ENCODE measurements at regions not wholly inside any gene's neighbourhood (a gene's known extent, or its start where the extent isn't known, plus 50 kb on each side); places are given as distances from the start of the nearest gene placed in this dataset.

DNA sequence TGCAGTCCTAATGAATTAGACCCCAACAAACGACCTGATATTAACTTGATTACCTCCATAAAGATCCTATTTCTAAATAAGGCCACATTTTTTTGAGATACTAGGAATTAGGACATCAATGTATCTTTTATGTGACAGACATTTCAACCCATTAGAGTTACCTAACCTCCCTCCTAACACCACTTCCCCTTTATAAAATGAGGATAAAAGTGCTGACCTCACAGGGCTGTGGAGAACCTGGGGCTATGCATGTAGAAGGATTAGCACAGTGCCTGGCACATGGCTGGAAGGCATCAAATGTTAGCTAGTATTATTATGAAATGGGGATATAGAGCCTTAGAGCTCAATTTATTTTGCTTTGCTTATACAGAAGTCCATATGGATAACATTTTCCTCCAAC is 53.5 kb upstream of the LRRN1 start:
- ATAC-seq (no peak), DNase-seq (ENCODE audit: low spot score) (no peak)

DNA sequence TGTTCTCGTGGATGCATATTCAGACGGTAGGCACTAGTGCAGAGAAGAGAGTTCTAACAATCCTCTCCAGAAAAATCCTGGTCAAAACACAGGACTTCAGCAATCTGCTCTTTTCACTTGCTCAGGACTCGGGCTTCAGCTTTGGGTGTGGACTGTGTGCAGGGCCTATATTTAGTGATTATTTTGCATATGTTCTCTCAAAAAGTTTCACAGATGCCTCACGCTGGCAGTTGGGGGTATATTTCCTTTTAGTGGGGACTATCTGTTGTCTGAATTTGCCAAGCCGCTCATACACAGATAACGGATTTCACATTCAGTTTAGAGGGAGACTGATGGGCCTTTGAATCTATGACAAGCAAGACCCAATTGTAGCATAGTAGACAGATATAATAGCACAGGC is 54.4 kb upstream of the LRRN1 start:
- ATAC-seq (no peak), DNase-seq (ENCODE audit: low spot score) (no peak)

DNA sequence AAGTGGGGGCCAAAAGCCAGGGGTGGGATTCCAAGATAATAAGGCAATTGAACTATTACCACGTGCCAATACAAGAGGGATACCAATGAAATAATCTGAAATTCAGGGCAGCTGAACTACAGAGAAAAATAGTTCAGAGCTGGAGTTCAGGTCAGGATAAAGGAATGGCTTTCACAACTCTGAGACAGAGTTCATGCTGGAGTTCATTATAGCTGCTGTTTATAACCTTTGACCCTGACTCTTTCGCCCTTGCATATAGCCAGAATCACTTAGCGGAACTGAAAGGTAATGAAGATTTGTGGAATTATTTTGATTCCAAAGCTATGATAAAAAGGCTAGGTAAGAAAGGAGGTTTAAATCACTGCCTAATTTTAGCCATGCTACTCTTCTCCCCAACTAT is 55.5 kb upstream of the LRRN1 start:
- peak; percentile 89 for ATAC-seq
- DNase-seq (ENCODE audit: low spot score), result no peak

DNA sequence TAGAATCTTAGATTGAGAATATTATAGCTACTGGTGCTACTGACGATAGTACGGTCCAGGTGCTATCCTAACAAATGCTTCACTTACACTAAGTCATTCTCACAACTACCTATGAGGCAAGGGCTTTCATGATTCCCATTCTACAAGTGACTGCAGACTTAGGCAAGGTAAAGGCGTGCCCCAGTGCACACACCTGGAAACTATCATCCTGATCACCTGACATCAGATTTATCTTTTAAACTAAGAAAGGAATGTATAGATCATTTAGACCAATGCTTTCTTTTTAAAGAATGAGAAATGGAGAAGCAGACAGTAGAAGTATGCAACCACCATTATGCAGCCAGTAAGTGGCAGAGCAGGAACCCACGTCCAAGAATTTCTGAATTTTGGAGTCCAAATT is 59.2 kb upstream of the LRRN1 start:
- no peak for ATAC-seq
- no peak for DNase-seq (ENCODE audit: low spot score)

DNA sequence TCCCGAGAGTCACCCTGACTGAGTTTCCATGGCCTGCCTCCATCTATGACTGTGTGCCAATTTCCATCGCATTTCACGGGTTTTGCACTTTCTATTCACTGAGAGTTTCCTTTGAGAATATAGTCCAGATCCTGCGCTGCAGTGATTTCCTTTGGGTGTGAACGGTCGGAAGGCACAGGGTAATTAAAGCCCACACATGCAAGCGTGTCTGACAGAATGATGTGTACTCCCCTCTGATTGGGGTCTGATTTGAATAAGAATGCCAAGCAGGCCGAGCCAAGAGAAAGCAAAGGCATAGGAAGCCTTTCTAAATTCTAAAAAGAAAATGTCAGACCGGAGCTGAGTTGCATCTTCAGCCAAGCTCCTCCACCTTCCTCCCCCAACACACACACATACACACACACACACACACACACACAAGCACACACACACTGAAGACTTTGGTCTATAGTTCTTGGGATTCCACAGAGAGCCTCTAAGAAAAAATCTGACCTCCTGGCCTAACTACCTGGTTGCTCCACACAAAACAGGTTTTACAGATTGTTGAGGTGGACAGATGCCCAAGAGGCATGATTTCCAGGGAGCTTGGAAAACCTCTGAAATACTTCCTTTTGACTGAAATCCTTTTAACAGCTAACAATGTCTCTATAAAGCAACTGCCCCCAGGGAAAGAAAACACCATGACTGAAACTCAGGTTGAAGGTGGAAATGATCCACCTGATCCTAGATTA is 59.7 kb upstream of the LRRN1 start:
- DNase-seq (ENCODE audit: low spot score), result no peak
- no peak for ATAC-seq

DNA sequence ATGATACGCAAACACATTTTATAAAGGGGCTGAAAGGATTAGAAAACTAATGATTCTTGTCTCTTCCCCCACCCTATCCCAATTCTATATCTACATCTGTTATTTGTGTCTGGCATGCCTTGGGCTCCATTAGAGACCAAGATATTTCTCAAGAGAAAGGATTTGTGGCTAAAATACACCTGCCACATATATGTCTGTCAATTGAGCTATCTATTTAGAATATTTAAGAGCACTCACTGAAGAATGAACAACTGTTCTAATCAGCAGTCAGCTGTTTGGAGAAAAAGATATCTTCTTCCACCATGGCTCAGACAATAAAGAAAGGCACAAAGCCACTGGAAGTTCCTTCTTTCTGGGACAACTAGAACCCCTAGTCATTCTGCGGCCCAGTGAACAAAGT is 61.7 kb upstream of the LRRN1 start:
- DNase-seq (ENCODE audit: low spot score), result no peak
- ATAC-seq, result no peak

DNA sequence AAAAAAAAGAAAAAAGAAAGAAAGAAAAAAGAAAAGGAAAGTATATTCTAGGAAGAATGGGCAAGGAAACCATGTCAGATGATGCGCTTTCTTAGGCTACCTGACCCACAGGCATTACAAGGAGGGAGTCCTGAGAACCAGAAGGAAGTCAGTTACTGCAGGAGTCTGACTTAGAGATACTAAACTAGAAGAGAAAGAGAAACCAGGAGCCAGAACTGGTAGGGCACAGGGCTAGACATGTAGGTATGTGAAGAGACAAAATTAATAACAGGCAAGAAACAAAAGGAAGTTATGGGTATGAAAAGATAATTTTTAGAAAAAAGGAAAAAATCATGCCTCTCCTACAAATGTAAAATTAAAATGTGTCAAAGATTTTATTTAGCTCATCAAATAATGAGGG is 63.3 kb upstream of the LRRN1 start:
- no peak for DNase-seq (ENCODE audit: low spot score)
- no peak for ATAC-seq

DNA sequence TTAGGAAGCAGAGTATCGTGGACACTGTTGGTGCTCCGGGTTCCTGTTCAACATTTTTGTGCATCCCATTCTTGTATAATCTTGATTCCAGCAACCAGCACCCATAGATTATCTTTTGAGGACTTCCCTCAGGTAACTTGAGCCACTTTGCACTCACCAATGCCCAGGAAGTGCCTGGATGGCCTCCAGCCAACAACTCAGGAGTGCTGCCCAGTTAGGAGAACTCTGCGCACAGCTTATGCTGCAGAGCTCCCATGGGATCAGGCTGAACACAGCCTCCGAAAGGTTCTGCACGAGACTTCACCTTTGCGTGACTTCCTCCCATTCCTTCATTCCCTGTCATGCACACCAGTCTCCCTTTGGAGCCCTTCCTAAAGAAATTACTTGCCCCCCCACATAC is 64.3 kb upstream of the LRRN1 start:
- ATAC-seq (no peak), DNase-seq (ENCODE audit: low spot score) (no peak)

DNA sequence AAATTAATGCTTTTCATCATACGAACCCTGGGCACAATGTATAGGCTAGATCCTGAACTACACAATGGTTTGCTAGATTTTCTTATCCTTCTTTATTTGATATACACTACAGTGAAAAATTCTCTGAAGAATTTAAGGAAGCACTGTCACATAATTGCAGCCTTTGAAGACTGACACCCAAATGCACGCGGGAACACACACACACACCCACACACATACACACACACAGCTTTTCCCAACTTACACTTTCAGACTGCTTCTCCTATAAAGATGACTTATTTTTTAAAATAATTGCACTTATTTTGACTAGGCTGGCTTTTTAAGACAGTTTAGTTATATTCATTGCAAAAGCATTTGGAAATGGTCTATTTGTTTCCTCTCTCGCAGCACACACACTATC is 70.0 kb upstream of the LRRN1 start:
- ATAC-seq (no peak), DNase-seq (ENCODE audit: low spot score) (no peak)

DNA sequence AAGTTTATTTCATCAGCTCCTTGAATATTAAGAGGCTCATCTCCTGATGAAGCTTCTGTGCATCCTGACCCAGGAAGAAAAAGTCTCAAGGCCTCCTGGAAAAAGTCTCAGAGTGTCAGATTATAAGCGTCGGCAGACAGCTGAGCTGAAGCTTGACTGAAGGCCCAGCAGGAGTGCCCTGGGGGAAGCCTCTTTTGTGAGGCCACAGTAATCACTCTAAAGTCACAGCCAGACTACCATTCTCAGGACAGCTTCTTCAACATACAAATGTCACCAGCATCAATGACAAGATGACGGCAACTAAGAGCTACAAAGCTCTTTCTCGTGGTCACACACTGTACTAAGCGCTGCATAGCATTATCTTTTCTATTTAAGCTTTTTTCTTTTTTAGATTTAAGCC is 72.7 kb upstream of the LRRN1 start:
- DNase-seq (ENCODE audit: low spot score) (no peak), ATAC-seq (no peak)

DNA sequence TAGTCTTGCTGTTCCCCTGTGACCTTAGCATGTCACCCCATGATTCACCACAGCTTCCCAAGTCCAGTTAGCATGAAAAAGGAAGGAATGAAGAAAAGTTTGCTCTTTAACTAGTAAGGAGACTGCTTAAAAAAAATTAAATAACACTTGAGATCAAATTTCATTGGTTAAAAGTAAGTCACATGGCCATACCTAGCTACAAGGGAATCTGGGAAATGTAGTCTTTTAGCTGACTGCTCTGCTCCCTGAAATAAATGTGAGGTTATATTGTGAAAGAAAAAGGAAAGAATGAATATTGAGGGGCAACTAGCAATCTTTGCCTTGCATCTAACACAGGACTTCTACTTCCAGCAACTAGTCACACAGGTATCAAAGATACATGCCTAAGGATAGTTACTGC is 84.7 kb upstream of the LRRN1 start:
- no peak for DNase-seq (ENCODE audit: low spot score)
- no peak for ATAC-seq

DNA sequence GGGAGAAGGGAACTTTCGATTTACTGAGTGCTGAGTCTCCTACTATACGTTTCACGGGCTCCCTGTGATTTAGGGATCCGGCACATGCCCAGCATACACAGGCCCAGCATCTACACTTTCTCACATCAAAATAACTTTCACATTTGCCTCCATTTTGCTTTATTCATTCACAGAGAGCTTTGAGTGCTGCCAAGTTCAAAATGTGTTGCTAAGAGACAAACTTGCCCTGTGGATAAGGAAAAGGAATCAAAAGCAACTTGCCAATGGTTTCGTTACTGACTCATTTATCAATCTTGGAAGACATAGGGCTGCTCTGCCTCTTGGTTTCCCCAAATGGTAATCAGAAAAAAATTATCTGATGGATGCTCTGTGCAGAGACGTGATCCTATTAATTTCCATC is 86.3 kb upstream of the LRRN1 start:
- ATAC-seq (no peak), DNase-seq (ENCODE audit: low spot score) (no peak)

DNA sequence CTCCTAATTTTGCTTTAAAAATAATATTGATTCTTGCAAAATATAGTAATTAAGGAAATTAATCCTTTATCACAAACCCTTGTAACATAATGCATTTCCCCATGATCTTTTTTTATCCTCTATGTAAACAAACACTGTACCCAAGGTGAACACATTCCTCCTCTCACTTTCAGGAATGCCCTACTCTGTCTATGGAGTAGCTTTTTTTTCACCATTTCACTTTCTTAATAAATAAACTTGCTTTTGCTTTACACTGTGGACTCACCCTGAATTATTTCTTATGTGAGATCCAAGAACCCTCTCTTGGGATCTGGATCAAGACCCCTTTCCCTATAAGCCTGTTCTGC is 90.5 kb upstream of the LRRN1 start:
- DNase-seq (ENCODE audit: low spot score), result no peak
- ATAC-seq, result no peak

DNA sequence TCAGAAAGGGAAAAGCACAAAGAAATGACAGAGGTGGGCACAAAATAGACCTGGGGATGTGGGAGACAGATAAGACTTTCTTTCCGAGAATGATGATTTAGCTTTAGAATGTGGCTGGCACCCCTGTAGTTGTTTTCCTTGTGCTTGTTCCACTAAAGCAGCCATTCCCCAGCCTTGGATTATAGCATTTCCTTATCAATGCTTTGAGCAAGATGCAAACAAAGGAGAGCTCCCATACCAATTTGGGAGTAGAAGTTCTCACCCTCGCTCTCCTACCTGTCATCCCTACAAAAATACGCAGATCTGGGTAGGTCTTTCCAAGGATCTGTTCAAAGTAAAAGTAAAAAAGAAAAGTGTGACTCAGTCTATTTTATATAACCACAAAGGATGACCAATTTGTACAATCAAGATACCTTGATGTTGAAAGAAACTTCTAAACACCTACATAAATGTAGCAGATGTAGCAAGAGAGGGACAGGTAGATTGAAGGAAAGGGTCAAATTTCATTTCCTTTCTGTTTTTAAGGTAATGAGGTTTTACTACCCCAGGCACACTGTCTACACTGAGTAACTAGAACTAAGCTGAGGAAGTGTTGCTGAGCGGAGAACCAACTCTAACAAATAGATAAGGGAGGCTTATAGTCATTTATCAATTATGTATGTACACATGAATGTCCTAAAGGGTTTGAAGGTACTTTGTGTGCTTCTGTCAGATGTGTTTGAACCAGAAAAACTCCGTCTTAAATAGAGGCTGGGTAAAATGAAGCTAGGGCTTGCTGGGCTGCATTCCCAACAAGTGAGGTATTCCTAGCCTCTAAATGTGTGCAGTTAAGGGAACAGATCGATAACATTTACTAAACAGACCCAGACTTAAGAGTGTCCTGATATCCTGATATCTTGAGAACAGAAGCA is 91.1 kb upstream of the LRRN1 start:
- no peak for ATAC-seq

DNA sequence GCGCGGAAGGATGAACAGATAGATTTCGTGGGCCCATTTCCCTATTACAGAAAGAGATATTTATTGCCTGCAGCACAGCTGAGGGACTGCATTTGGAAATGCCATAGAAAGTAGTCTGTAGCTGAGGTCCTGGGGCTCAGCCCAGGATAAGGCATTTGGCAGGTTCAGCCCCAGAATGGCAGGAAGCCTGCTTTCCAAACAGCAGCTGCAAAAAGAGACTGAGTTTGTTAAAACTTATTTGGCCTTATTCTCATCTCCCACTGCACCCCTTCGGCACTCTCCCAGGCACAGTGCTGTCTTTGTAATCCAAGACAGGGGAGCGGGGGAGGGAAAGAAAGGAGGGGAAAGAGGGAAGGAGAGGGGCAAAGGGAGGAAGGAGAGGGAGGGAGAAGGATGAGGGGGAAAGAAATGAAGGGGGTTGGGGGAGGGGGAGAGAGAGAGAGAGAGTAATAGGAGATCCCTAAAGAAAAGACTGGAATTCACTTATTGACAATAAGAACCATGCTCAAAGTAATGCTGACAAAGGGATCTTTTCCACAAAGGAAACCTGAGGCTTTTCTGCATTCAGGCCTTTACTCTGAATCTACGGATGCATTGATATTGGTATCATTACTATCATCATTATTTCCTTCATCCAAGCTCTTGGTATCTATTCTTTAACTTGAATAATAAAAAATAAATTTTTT is 94.0 kb upstream of the LRRN1 start:
- ATAC-seq, result no peak
- DNase-seq (ENCODE audit: low spot score), result no peak

More for the DNA sequence above, 91.1 kb upstream of the LRRN1 start:
- DNase-seq (ENCODE audit: low spot score), result no peak

DNA sequence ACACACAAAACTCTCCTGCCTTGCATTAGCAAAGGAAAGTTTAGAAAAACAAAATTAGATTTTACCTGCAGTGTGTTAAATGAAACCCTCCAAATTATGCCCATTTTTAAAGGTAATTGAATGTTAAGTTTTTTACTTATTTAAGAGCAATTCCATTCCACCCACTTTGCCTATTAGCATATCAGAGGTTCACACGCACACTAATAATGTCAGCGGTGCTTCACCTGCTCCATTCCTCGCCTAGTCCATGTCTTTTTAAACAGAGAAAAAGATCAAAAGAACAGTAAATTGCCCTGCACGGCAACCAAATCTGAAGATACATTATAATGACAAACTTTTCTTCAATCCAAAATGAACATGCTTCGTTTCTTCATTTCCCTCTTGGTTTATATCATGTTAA is 97.3 kb upstream of the LRRN1 start:
- no peak for ATAC-seq

DNA sequence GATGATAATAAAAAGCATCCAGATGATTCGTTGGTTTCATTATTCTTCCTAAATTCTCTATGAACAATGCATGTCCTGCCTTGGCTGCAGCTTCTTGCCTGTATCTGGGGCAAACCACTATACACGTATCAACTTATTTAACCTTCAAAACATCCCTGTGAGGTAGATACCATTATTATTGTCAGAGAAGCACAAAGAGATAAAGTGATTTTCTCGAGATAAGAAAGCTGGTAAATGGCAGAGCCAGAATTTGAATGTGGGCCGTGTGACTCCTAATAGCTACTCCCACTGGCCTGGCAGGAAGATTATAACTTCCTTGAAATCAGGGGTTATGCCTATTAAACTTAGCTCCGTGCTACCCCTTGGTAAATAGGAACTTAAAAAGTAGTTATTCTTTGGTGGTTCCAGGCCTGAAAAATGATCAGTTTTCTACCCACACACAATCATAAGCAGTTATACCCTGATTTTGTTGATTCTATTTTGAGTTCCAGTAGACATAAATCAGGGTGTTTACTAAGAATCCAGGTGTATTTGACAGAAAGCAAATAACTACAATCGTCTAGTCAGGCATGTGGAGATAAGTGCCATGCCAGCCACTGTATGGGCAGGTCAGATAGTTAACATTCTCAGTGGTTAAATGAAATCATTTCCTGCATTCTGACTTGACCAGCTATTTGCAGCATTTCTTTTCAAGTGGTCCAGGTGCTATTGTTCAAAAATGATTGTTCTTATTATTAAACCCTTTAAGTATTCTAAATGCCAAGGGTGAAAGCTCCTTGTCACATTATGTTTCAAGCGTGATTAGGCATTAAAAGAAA is 99.2 kb upstream of the LRRN1 start:
- ATAC-seq (no peak), DNase-seq (ENCODE audit: low spot score) (no peak)

More for the DNA sequence above, 97.3 kb upstream of the LRRN1 start:
- DNase-seq (ENCODE audit: low spot score), result no peak

DNA sequence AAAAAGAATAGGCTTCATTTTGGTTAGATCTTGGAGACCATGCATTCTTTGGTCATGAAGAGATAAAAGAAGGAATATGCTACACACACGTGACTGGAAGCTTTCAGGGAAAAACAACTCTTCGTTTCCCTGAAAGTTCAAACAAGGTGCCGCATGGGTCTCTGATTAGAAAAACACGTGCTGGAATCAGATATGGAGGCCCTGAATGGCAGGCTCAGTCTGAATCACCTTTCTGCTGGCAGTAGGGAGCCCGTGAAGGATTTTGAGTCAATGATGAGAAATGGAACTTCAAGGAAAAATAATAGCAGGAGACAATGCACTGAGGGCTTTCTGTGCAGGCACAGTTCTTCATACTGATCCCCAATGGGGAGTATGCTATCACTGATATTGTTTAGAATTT is 99.8 kb upstream of the LRRN1 start:
- ATAC-seq (no peak), DNase-seq (ENCODE audit: low spot score) (no peak)

DNA sequence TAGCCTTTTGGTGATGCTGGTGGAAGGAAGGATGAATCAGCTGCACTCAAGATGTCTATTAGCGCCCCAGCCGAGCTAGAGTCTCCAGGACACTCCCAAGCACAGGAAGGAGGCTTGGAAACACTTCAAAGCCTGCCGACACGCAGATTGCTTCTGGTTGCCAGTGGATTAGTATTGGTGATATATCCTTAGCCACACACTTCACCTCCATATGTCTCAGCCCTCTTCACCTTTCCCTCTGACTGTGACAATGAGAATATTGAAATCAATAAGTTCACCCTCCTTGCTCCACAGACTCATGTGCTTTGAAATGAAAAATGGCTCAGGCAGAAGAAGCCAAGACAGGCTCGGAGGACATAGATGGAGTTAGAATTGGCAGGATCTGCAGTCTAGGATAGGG is 102.9 kb upstream of the LRRN1 start:
- ATAC-seq (no peak), DNase-seq (ENCODE audit: low spot score) (no peak)

DNA sequence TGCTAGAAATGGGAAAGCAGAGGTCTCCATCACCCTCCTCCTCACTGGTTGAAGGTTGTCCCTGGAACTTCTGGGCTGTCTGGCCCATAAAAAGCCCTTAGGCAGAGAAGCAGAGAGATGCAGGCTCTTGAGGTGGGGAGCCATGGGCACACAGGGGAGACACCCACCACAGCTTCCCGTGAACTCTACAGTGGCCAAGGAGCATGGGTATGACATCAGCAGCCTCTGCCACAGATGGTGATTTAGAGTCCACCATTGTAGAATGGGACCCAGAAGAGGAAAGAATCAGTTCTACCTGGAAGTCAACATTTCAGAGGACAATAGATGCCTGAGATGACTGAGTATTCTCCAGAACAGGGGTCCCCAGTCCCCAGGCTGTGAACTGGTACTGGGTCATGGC is 105.6 kb upstream of the LRRN1 start:
- no peak for ATAC-seq
- no peak for DNase-seq (ENCODE audit: low spot score)

Data from left lobe of liver (tissue), 2 donors.